Ammon's horn (tissue), 1 donor: ENCODE measurements at regions not wholly inside any gene's neighbourhood (a gene's known extent, or its start where the extent isn't known, plus 50 kb on each side); places are given as distances from the start of the nearest gene placed in this dataset.
"Not testable (repeated sequence)": the region's sequence is repeated elsewhere in the genome, so short reads cannot be mapped to it uniquely, and the experiment has no call there.

Experiments used
- DNase-seq: peaks from one replicate; pipeline ENCODE4 v3.0.0-alpha.2; 2016; ENCODE audit warnings: low spot score

- DNase-seq: no peak
Observed at GRCh38 chr2:83378921-83379320, 1080.2 kb downstream of the SUCLG1 start.

- DNase-seq: no peak
Observed at GRCh38 chr2:83376731-83377130, 1082.3 kb downstream of the SUCLG1 start.

DNA sequence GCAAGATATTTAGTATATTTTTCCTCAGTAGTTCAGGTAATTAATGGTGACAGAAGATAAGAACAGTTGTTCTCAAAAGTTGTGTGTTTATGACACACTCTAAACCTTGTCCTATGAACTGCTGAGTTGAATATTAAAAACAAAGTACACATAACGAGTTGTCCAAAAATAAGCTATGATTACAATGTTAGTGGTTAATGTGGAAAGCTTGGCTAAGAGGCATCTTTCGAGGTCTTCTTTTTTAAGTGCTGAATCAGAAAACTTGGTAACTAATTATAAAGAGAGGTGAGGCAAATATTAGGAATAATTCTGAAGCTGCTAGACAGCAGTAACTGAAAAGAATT is 1088.7 kb downstream of the SUCLG1 start:
- no peak for DNase-seq

DNA sequence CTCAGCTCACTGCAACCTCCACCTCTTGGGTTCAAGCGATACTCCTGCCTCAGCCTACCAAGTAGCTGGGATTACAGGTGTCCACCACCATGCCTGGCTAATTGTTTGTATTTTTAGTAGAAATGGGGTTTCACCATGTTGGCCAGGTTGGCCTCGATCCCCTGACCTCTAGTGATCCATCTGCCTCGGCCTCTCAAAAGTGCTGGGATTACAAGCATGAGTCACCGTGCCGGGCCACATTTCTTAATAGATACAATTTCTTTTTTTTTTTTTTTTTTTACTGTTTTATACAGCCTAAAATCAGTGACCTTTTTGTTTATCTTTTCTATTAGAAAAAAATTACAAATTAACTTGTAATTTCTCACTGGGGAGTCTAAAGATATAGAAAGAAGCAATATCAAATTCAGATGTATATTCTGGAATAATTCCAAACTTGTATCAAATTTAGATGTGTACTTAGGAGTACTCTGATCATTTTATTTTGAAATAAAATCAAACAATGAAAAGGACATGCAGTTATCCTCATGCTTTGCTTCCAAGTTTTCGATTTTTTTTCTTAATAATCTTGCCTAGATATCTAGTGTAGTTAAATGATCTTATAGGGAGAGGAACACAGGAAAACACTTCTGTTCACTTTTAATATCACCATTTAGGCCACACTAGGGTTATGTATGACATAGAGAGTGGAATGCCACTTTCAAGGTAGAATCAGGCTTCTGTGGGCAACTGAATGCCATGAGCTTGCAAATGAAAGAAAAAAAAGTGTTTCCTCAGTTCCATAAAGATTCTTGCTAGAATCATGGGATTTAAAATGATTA is 1089.3 kb downstream of the SUCLG1 start:
- no peak for DNase-seq

DNA sequence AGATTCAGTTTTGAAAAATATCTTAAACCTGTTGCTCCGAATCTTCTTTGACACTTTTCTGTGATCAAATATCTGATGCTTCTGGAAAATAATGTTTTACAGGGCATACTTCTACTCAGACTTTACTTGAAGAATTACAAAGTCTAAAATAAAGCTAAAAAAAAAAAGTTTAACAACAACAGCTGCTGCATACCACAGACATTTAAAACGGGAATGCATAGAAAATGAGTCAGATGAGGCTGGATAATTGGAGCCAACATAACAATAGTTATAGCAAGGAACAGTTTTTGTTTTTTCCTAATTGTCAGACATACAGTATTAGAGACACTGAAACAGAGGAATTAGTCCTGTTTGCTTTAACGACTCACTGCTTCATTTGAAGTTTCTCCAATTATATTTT is 1090.2 kb downstream of the SUCLG1 start:
- no peak for DNase-seq

GRCh38 chr2:83368461-83368860 is 1090.6 kb downstream of the SUCLG1 start:
- DNase-seq: no peak

GRCh38 chr2:83365476-83365875 is 1093.6 kb downstream of the SUCLG1 start:
- no peak for DNase-seq

GRCh38 chr2:83364264-83364663 is 1094.8 kb downstream of the SUCLG1 start:
- DNase-seq: no peak

- DNase-seq: not testable (repeated sequence)
Observed at GRCh38 chr2:83363138-83363537, 1095.9 kb downstream of the SUCLG1 start.

- DNase-seq: no peak
Observed at GRCh38 chr2:83359336-83359735, 1099.7 kb downstream of the SUCLG1 start.

- no peak for DNase-seq
Observed at GRCh38 chr2:83342860-83343329, 1116.2 kb downstream of the SUCLG1 start.

- DNase-seq: no peak
Observed at GRCh38 chr2:83340424-83340823, 1118.7 kb downstream of the SUCLG1 start.

- DNase-seq: not testable (repeated sequence)
Observed at GRCh38 chr2:83339942-83340341, 1119.1 kb downstream of the SUCLG1 start.

DNA sequence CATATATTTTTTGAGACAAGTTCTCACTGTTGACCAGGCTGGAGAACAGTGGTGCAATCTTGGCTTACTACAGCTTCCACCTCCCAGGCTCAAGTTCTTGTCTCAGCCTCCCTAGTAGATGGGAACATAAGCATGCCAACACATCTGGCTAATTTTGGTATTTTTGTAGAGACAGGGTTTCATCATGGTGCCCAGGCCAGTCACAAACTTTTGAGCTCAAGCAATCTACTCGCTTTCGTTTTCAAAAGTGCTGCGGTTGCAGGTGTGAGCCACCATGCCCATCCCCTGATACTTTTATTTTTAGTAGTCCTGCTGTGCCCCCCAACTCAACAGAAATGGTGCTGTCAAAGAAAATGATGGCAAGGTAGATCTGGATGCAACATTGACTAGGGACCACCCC is 1127.3 kb downstream of the SUCLG1 start:
- DNase-seq: no peak

GRCh38 chr2:83323038-83323437 is 1136.0 kb downstream of the SUCLG1 start:
- DNase-seq: no peak

DNA sequence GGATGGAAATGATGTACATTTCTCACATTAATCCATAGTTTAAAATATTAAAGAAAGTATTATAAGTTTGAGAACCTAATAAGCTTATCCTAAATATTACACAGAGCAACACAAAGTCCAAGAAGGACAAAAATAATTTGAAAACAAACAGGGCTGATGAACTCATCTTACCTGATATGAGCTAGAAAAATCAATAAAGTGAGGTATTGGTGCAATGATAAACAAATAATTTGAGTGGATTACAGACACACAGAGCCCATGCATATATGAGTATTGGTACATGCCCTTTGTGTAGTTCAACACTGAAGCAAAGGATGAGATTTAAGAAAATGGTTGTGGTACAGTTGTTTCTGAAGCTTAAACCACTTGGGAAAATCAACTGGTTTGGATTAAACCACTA is 1139.0 kb downstream of the SUCLG1 start:
- no peak for DNase-seq

DNA sequence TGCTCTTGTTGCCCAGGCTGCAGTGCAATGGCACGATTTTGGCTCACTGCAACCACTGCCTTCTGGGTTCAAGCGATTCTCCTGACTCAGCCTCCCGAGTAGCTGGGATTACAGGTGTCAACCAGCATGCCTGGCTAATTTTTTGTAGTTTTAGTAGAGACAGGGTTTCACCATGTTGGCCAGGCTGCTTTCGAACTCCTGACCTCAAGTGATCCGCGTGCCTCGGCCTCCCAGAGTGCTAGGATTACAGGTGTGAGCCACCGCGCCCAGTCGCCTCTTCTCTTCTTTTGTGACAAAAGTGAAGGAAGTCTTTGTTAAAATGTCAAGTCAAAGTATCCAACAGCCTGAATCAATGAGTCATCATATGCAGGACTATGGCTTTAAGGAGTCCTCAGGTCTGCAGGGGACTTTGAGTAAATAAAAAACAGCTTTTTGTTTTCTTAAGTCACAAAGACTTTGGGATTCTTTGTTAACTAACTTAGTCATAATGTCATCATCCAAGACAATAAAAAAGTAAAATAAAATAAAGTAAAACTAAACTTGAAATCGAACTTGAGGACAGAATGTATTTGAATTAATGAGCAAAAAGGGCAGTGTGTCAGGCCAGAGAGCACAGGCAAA is 1153.2 kb downstream of the SUCLG1 start:
- no peak for DNase-seq

- DNase-seq: no peak
Observed at GRCh38 chr2:83291083-83291482, 1168.0 kb downstream of the SUCLG1 start.

GRCh38 chr2:83282841-83283240 is 1176.2 kb downstream of the SUCLG1 start:
- no peak for DNase-seq

DNA sequence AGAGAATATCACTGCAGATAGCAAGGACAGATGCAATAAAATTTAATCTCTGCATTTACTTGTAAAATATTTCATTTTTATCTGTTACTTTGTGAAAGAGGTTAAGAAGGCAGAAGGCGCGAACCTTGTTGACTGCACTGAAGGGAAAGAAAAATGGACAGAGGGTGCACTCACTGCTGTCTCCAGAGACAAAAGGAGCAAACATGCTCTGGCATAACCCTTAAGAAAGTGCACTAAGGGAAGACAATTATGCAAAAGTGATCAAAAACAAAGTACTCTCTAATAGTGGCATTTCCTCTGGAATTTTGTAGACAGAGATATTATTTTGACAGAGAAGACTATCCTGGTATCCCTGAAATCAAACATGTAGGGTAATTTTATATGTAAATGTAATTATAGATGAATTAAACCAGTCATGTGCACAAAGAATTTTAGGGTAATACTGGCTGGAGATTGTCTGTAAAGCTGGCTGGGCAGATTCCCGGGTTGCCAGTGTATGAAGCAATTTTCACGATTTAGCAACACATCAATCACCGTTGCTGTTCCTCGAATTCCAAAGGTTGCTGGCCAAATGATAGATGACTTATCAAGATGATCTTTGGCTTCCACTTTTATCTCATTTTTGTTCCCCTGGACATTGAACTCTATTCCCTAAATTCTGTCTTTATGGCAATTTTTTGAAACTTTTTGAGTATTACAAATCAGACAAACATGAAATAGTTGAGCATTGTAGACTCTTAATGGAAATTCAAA is 1176.9 kb downstream of the SUCLG1 start:
- DNase-seq: no peak

- no peak for DNase-seq
Observed at GRCh38 chr2:83280391-83280790, 1178.7 kb downstream of the SUCLG1 start.

GRCh38 chr2:83273322-83273721 is 1185.8 kb downstream of the SUCLG1 start:
- no peak for DNase-seq

DNA sequence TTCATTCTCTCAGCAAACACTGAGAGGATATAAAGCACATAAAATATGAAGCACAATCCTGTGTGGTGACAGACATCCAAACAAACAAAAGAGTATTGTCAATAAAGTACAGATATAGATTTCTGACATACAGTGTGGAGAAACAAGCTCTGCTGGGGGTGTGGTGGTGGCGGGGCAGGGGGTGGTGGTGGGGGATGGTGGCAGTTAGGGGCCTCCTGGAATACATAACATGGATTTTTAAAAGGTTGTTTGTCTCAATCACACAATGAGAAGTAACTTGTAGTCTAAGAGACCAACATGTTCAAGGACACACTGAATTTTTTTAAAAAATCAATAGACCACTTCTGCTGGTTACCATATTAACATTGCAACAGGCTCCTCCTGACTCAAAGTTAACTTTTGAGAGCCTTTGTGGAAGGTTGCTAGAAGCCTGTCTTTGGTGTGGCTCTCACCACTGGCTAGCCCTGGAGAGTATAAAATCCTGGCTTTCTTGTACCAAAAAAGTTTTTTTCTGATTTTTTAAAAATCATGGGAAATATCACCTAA is 1197.4 kb downstream of the SUCLG1 start:
- no peak for DNase-seq
